ENCODE measurements at regions not wholly inside any gene's neighbourhood (a gene's known extent, or its start where the extent isn't known, plus 50 kb on each side); places are given as distances from the start of the nearest gene placed in this dataset.

DNA sequence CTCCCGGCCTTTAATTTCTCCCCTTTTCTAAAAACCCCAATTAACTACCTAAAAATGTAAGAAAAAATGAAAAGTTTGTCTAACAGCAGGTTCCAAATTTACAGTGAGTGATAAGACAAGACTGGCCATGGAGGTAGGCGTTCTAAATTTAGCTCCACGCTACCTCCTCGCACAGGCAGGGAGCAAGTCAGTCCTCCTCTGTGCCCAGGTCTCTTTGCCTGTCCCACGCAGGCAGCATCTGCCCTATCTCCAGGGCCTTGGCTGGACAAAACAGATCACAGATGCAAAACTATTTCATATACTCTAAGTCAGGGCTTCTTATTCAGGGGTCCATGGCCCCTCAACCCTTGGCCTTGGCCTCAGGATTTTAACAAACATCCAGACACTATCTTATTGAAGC, 98.0 kb upstream of the JARID2 start:
- no peak for DNase-seq
- Histone ChIP-seq H3K27me3 (ENCODE audit: insufficient read depth) (no peaks in the 10 kb centered on the region), H3K4me2 (no peak overlapping the region), H2AFZ (ENCODE audit: low read depth) (no peak overlapping the region), H3K9ac (no peak overlapping the region), H3K4me1 (ENCODE audit: control insufficient read depth in 1 of 2, insufficient read depth in 2 of 2, low read depth in 1 of 2, low read length in 1 of 2) (no peaks in the 10 kb centered on the region), H3K4me3 (ENCODE audit: low read depth in 2 of 2, low read length in 1 of 2) (no peak overlapping the region), H3K36me3 (replicated peaks in 1 of 2; ENCODE audit: control insufficient read depth in 1 of 2, insufficient read depth in 2 of 2, low read length in 1 of 2) (no peaks in the 10 kb centered on the region), H3F3A (replicated peaks; ENCODE audit: insufficient read depth) (no peaks in the 10 kb centered on the region), H3K27ac (ENCODE audit: low read depth in 2 of 2, low read length in 1 of 2) (no peak overlapping the region), H3K9me2 (no peaks in the 10 kb centered on the region), H4K20me1 (ENCODE audit: insufficient read depth) (no peaks in the 10 kb centered on the region), H3K79me2 (ENCODE audit: insufficient read depth) (no peaks in the 10 kb centered on the region), H3K9me3 (no peaks in the 10 kb centered on the region)
- WGBS (ENCODE audit: low lambda C conversion rate) = 44% methylated on average over 5 of the region's 5 CpGs
- TF ChIP-seq, protein P1, sequence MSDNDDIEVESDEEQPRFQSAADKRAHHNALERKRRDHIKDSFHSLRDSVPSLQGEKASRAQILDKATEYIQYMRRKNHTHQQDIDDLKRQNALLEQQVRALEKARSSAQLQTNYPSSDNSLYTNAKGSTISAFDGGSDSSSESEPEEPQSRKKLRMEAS (IDR thresholded peaks at IDR 0.05; ENCODE audit: low read depth) = no peak
- TF ChIP-seq, protein P2, sequence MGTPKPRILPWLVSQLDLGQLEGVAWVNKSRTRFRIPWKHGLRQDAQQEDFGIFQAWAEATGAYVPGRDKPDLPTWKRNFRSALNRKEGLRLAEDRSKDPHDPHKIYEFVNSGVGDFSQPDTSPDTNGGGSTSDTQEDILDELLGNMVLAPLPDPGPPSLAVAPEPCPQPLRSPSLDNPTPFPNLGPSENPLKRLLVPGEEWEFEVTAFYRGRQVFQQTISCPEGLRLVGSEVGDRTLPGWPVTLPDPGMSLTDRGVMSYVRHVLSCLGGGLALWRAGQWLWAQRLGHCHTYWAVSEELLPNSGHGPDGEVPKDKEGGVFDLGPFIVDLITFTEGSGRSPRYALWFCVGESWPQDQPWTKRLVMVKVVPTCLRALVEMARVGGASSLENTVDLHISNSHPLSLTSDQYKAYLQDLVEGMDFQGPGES (IDR thresholded peaks at IDR 0.05; ENCODE audit: low read depth, low read length) = no peak
- TF ChIP-seq TEAD4 (IDR thresholded peaks at IDR 0.05; ENCODE audit: borderline replicate concordance, insufficient read depth) (no peak), NFIC (IDR thresholded peaks at IDR 0.05; ENCODE audit: borderline replicate concordance) (no peak), YY1 (IDR thresholded peaks at IDR 0.05; ENCODE audit: low read depth) (no peak), GATA2 (CRISPR knock-in tag; IDR thresholded peaks at IDR 0.05) (no peak), CHD2 (IDR thresholded peaks at IDR 0.05; ENCODE audit: low read length, partially characterized antibody) (no peak), POLR2AphosphoS5 (IDR thresholded peaks at IDR 0.05; ENCODE audit: low read depth, low read length) (no peak), RAD21 (IDR thresholded peaks at IDR 0.05; ENCODE audit: low read length) (no peak), SIN3A (IDR thresholded peaks at IDR 0.05; ENCODE audit: borderline replicate concordance, low read depth, low read length) (no peak), RXRA (IDR thresholded peaks at IDR 0.05; ENCODE audit: borderline replicate concordance, low read depth) (no peak)
- TF ChIP-seq, protein P3, sequence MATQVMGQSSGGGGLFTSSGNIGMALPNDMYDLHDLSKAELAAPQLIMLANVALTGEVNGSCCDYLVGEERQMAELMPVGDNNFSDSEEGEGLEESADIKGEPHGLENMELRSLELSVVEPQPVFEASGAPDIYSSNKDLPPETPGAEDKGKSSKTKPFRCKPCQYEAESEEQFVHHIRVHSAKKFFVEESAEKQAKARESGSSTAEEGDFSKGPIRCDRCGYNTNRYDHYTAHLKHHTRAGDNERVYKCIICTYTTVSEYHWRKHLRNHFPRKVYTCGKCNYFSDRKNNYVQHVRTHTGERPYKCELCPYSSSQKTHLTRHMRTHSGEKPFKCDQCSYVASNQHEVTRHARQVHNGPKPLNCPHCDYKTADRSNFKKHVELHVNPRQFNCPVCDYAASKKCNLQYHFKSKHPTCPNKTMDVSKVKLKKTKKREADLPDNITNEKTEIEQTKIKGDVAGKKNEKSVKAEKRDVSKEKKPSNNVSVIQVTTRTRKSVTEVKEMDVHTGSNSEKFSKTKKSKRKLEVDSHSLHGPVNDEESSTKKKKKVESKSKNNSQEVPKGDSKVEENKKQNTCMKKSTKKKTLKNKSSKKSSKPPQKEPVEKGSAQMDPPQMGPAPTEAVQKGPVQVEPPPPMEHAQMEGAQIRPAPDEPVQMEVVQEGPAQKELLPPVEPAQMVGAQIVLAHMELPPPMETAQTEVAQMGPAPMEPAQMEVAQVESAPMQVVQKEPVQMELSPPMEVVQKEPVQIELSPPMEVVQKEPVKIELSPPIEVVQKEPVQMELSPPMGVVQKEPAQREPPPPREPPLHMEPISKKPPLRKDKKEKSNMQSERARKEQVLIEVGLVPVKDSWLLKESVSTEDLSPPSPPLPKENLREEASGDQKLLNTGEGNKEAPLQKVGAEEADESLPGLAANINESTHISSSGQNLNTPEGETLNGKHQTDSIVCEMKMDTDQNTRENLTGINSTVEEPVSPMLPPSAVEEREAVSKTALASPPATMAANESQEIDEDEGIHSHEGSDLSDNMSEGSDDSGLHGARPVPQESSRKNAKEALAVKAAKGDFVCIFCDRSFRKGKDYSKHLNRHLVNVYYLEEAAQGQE (IDR thresholded peaks at IDR 0.05; ENCODE audit: low read depth, low read length) = no peak
- TF ChIP-seq, protein P4, sequence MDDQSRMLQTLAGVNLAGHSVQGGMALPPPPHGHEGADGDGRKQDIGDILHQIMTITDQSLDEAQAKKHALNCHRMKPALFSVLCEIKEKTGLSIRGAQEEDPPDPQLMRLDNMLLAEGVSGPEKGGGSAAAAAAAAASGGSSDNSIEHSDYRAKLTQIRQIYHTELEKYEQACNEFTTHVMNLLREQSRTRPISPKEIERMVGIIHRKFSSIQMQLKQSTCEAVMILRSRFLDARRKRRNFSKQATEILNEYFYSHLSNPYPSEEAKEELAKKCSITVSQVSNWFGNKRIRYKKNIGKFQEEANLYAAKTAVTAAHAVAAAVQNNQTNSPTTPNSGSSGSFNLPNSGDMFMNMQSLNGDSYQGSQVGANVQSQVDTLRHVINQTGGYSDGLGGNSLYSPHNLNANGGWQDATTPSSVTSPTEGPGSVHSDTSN (IDR thresholded peaks at IDR 0.05) = no peak
- POLR2A ChIA-PET = no interaction called here
- CTCF ChIA-PET = no interaction called here

Measured in SK-N-SH (cell line).